ENCODE measurements at regions not wholly inside any gene's neighbourhood (a gene's known extent, or its start where the extent isn't known, plus 50 kb on each side); places are given as distances from the start of the nearest gene placed in this dataset.

- TF ChIP-seq ZNF462 (CRISPR knock-in tag; IDR thresholded peaks at IDR 0.05) (no peak), EZH2phosphoT487 (IDR thresholded peaks at IDR 0.05; ENCODE audit: unreplicated experiment) (no peak)
Observed at GRCh38 chr2:156116113-156116512, 216.4 kb downstream of the NR4A2 start (continued).

GRCh38 chr2:156115338-156115737 lies 217.2 kb downstream of the NR4A2 start:
- no peaks in the 10 kb centered on the region for H3K36me3 ChIP-seq (ENCODE audit: insufficient read depth)
- H3K9me2 ChIP-seq (ENCODE audit: insufficient read depth): no peaks in the 10 kb centered on the region
- DNase-seq (ENCODE audit: low spot score) (no peak), ATAC-seq (no peak)
- H3K4me1 Mint-ChIP-seq: no peaks in the 10 kb centered on the region
- H3F3A ChIP-seq (replicated peaks; ENCODE audit: low read depth): no peaks in the 10 kb centered on the region
- no peaks in the 10 kb centered on the region for H3K27me3 ChIP-seq (ENCODE audit: insufficient read depth)
- no peaks in the 10 kb centered on the region for H3K79me2 ChIP-seq (replicated peaks; ENCODE audit: insufficient read depth)
- no peak overlapping the region for H3K4me2 ChIP-seq
- no peak overlapping the region for H3K4me3 Mint-ChIP-seq
- H3K27ac Mint-ChIP-seq: no peak overlapping the region
- 0 out of 3 replicates have a peak, but pooled peaks cover under 1% of the 10 kb centered on the region for H3K9me3 Mint-ChIP-seq
- H3K27me3 Mint-ChIP-seq (ENCODE audit: insufficient read depth, low read depth, poor library complexity): no peaks in the 10 kb centered on the region
- H3K27ac ChIP-seq (ENCODE audit: low read depth): no peak overlapping the region
- no peaks in the 10 kb centered on the region for H3K36me3 Mint-ChIP-seq (ENCODE audit: low read depth)
- H3K4me3 ChIP-seq: no peak overlapping the region
- no peak overlapping the region for H2AFZ ChIP-seq
- no peak for TF ChIP-seq CREB1 (CRISPR knock-in tag; IDR thresholded peaks at IDR 0.05; ENCODE audit: low read depth)
- no peaks in the 10 kb centered on the region for H4K20me1 ChIP-seq (replicated peaks; ENCODE audit: insufficient read depth)
- H3K4me1 ChIP-seq (ENCODE audit: insufficient read depth): no peaks in the 10 kb centered on the region

- H3K9me3 Mint-ChIP-seq: no peaks in the 10 kb centered on the region
- H4K20me1 ChIP-seq (replicated peaks; ENCODE audit: insufficient read depth): no peaks in the 10 kb centered on the region
- no peak overlapping the region for H3K27ac ChIP-seq (ENCODE audit: low read depth)
- H3K27ac Mint-ChIP-seq: no peak overlapping the region
- H3K4me1 ChIP-seq (ENCODE audit: insufficient read depth): no peaks in the 10 kb centered on the region
- no peaks in the 10 kb centered on the region for H3K36me3 Mint-ChIP-seq (ENCODE audit: low read depth)
- H3K4me3 ChIP-seq: no peak overlapping the region
- H2AFZ ChIP-seq: no peak overlapping the region
- H3K27me3 ChIP-seq (ENCODE audit: insufficient read depth): no peaks in the 10 kb centered on the region
- H3K79me2 ChIP-seq (replicated peaks; ENCODE audit: insufficient read depth): no peaks in the 10 kb centered on the region
- no peaks in the 10 kb centered on the region for H3K9me2 ChIP-seq (ENCODE audit: insufficient read depth)
- H3K36me3 ChIP-seq (ENCODE audit: insufficient read depth): no peaks in the 10 kb centered on the region
- no peak for ATAC-seq
- H3K4me3 Mint-ChIP-seq: no peak overlapping the region
- DNase-seq (ENCODE audit: low spot score): no peak
- H3K27me3 Mint-ChIP-seq (ENCODE audit: insufficient read depth, low read depth, poor library complexity): no peaks in the 10 kb centered on the region
- no peaks in the 10 kb centered on the region for H3F3A ChIP-seq (replicated peaks; ENCODE audit: low read depth)
- H3K4me1 Mint-ChIP-seq: no peaks in the 10 kb centered on the region
- no peak overlapping the region for H3K4me2 ChIP-seq
- TF ChIP-seq NANOG (IDR thresholded peaks at IDR 0.05; ENCODE audit: borderline replicate concordance): no peak
- TF ChIP-seq JUNB (IDR thresholded peaks at IDR 0.05; ENCODE audit: unreplicated experiment): no peak
- TF ChIP-seq ZNF114 (CRISPR knock-in tag; IDR thresholded peaks at IDR 0.05): no peak
- no peak for TF ChIP-seq EZH2 (IDR thresholded peaks at IDR 0.05; ENCODE audit: low read depth, unreplicated experiment)
- TF ChIP-seq, protein P1, sequence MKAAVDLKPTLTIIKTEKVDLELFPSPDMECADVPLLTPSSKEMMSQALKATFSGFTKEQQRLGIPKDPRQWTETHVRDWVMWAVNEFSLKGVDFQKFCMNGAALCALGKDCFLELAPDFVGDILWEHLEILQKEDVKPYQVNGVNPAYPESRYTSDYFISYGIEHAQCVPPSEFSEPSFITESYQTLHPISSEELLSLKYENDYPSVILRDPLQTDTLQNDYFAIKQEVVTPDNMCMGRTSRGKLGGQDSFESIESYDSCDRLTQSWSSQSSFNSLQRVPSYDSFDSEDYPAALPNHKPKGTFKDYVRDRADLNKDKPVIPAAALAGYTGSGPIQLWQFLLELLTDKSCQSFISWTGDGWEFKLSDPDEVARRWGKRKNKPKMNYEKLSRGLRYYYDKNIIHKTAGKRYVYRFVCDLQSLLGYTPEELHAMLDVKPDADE (IDR thresholded peaks at IDR 0.05): no peak
Observed at GRCh38 chr2:156112323-156112722, 220.2 kb downstream of the NR4A2 start.

Data from GM23338 (cell line).